ENCODE measurements at regions not wholly inside any gene's neighbourhood (a gene's known extent, or its start where the extent isn't known, plus 50 kb on each side); places are given as distances from the start of the nearest gene placed in this dataset.

DNA sequence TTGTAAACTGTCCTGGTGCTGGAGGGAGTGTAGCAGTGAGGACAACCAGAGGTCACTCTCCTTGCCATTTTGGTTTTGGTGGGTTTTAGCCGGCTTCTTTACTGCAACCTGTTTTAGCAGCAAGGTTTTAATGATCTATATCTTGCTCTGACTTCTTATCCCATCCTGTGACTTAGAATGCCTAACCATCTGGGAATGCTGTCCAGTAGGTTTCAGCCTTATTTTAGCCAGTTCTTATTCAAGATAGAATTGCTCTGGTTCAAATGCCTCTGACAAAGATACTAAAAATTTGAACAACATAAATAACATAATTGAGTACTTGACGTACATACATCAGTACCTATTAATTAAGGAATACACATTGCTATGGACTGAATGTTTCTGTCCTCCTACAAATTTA, 93.3 kb upstream of the TOM1L1 start:
- TF ChIP-seq, protein P1, sequence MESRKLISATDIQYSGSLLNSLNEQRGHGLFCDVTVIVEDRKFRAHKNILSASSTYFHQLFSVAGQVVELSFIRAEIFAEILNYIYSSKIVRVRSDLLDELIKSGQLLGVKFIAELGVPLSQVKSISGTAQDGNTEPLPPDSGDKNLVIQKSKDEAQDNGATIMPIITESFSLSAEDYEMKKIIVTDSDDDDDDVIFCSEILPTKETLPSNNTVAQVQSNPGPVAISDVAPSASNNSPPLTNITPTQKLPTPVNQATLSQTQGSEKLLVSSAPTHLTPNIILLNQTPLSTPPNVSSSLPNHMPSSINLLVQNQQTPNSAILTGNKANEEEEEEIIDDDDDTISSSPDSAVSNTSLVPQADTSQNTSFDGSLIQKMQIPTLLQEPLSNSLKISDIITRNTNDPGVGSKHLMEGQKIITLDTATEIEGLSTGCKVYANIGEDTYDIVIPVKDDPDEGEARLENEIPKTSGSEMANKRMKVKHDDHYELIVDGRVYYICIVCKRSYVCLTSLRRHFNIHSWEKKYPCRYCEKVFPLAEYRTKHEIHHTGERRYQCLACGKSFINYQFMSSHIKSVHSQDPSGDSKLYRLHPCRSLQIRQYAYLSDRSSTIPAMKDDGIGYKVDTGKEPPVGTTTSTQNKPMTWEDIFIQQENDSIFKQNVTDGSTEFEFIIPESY (IDR thresholded peaks at IDR 0.05) = no peak
- TF ChIP-seq JUND (IDR thresholded peaks at IDR 0.05) = no peak
- TF ChIP-seq, protein P2, sequence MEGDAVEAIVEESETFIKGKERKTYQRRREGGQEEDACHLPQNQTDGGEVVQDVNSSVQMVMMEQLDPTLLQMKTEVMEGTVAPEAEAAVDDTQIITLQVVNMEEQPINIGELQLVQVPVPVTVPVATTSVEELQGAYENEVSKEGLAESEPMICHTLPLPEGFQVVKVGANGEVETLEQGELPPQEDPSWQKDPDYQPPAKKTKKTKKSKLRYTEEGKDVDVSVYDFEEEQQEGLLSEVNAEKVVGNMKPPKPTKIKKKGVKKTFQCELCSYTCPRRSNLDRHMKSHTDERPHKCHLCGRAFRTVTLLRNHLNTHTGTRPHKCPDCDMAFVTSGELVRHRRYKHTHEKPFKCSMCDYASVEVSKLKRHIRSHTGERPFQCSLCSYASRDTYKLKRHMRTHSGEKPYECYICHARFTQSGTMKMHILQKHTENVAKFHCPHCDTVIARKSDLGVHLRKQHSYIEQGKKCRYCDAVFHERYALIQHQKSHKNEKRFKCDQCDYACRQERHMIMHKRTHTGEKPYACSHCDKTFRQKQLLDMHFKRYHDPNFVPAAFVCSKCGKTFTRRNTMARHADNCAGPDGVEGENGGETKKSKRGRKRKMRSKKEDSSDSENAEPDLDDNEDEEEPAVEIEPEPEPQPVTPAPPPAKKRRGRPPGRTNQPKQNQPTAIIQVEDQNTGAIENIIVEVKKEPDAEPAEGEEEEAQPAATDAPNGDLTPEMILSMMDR (IDR thresholded peaks at IDR 0.05; ENCODE audit: low read depth, low read length, missing input control) = no peak
- TF ChIP-seq, protein P3, sequence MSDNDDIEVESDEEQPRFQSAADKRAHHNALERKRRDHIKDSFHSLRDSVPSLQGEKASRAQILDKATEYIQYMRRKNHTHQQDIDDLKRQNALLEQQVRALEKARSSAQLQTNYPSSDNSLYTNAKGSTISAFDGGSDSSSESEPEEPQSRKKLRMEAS (IDR thresholded peaks at IDR 0.05) = no peak
- TF ChIP-seq, protein P4, sequence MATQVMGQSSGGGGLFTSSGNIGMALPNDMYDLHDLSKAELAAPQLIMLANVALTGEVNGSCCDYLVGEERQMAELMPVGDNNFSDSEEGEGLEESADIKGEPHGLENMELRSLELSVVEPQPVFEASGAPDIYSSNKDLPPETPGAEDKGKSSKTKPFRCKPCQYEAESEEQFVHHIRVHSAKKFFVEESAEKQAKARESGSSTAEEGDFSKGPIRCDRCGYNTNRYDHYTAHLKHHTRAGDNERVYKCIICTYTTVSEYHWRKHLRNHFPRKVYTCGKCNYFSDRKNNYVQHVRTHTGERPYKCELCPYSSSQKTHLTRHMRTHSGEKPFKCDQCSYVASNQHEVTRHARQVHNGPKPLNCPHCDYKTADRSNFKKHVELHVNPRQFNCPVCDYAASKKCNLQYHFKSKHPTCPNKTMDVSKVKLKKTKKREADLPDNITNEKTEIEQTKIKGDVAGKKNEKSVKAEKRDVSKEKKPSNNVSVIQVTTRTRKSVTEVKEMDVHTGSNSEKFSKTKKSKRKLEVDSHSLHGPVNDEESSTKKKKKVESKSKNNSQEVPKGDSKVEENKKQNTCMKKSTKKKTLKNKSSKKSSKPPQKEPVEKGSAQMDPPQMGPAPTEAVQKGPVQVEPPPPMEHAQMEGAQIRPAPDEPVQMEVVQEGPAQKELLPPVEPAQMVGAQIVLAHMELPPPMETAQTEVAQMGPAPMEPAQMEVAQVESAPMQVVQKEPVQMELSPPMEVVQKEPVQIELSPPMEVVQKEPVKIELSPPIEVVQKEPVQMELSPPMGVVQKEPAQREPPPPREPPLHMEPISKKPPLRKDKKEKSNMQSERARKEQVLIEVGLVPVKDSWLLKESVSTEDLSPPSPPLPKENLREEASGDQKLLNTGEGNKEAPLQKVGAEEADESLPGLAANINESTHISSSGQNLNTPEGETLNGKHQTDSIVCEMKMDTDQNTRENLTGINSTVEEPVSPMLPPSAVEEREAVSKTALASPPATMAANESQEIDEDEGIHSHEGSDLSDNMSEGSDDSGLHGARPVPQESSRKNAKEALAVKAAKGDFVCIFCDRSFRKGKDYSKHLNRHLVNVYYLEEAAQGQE (IDR thresholded peaks at IDR 0.05) = no peak
- no peak for TF ChIP-seq YY1 (IDR thresholded peaks at IDR 0.05)
- no peak for TF ChIP-seq TAF1 (conservative IDR thresholded peaks at IDR 0.05)
- no peak for TF ChIP-seq EGR1 (IDR thresholded peaks at IDR 0.05; ENCODE audit: low read depth in 2 of 2)

All from liver (tissue), 3 donors.